ENCODE measurements at regions not wholly inside any gene's neighbourhood (a gene's known extent, or its start where the extent isn't known, plus 50 kb on each side); places are given as distances from the start of the nearest gene placed in this dataset.

DNA sequence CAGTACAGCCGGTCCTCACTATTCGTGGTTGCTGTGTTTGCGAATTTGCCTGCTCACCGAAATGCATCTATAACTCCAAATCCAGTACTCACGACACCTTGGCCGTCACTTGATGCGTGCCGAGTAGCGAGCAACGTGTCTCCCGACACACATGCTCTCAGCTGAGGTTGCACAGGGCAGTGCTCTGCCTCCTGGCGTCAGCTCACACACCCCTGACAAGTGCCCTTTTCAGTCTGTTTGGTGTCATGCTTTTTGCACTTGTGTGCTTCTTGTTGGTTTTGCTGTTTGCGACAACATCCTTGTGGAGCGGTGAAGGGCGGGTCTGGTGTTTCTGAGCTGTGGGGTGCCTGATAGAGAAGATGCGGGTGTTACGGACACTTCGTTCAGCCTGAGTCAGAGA lies 110.4 kb upstream of the RFLNA start:
- in situ Hi-C loops (cut with HindIII; ENCODE audit: low sequenced_read_pairs), result no loop called here

- in situ Hi-C loops (cut with HindIII; ENCODE audit: low sequenced_read_pairs), result no loop called here
Observed at GRCh38 chr12:124185971-124186686, 108.8 kb upstream of the RFLNA start.

DNA sequence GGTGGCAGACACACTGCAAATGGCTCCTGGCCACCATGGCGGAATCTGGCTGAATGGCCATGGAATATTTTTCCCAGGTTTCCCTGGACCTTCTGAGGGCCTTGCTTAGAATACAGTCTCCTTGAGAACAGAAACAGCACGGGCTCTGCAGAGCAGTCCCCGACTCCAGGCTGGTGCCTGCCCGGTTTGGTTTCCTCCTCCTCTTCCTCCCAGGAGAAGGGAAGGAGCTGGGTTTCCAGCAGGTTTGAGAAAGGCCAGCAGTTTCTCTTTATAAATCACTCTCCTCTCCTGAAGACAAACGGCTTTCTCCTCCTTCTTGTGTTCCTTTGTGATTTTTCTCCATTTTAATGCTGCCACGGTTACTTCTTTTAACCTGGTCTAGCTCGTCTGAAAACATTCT lies 106.8 kb upstream of the RFLNA start:
- in situ Hi-C loops (cut with HindIII; ENCODE audit: low sequenced_read_pairs), result no loop called here

- in situ Hi-C loops (cut with HindIII; ENCODE audit: low sequenced_read_pairs), result no loop called here
Observed at GRCh38 chr12:124188561-124189405, 106.1 kb upstream of the RFLNA start.

GRCh38 chr12:124190312-124191023 lies 104.4 kb upstream of the RFLNA start:
- in situ Hi-C loops (cut with HindIII; ENCODE audit: low sequenced_read_pairs), result no loop called here

DNA sequence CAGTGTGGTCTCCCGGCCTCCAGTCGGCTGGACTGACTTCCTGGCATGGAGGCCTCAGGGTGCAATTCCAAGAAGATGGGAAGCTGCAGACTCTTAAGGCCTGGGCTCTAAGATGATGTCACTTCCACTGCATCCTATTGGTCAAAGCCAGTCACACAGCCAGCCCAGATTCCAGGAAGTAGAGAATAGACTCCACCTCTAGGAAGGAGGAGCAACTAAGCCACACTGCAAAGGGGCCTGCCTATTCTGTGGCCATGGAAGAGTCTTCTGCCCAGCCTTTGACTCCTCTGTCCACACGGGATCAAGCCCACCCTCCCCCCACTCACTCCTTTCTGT lies 103.9 kb upstream of the RFLNA start:
- in situ Hi-C loops (cut with HindIII; ENCODE audit: low sequenced_read_pairs), result no loop called here

DNA sequence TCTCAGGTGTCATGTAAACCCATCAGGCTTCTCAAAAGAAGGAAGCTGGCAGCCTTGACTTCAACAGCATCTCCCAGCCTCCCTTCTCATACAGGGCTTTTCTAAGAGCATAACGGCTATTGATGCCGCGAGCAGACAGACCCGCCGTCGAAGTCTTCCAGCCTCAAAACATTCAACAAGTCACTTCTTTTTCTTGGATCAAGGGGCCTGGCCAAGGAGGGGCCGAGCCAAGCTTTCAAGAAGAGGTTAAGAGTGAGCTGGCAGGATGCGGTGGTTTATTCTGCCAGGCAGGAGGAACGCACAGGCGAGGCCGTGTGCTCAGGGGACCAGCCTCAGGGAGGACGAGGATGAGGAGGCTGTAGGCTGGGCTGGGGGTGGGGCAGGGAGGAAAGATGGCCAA lies 102.9 kb upstream of the RFLNA start:
- in situ Hi-C loops (cut with HindIII; ENCODE audit: low sequenced_read_pairs), result no loop called here

DNA sequence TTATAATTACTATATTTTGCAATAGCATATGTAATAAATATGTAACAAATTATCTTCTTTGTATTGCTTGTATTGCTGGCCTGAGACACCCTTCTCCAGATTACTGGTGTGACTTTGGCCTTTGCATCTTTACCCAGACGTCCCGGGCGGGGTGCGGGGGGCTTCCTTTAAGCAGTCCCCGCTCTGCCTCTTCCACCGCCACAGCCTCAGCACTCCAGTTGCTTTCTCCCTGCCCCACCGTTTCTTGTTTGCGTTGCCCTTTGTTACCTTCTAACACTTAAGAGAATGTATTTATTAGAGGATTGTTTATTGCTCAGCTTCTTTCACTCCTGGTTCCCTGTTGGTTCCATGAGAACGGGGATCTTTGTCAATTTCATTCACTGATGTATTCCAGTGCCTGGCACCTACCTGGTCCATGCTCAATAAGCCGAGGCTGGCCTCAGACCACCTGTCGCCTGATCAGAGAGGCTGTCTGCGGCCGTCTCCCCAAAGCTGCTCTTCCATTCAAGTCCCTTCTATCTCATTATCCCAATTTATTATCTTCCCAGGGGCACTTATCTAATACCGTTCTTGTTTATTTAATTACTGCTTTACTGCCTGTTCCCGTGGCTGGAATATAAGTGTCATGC lies 100.5 kb upstream of the RFLNA start:
- in situ Hi-C loops (cut with HindIII; ENCODE audit: low sequenced_read_pairs), result no loop called here

GRCh38 chr12:124194893-124195566 lies 99.9 kb upstream of the RFLNA start:
- in situ Hi-C loops (cut with HindIII; ENCODE audit: low sequenced_read_pairs), result no loop called here

DNA sequence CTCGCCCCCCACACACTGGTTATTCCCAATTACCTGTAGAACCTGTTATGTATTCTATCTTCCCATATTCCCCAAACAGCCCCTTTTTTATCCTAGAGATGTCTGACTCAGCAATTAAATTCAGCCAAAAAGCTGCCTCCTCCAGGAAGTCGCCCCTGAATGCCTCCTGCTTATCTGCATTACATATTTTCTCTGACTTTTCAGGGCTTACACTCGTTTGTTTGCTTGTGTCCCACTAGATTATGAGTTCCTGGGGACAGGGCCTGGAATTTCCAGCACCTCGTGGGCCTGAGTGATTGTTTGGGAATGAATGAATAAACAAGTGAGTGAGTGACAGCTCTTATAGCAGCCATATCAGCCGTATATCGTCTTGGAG lies 99.3 kb upstream of the RFLNA start:
- in situ Hi-C loops (cut with HindIII; ENCODE audit: low sequenced_read_pairs), result no loop called here

DNA sequence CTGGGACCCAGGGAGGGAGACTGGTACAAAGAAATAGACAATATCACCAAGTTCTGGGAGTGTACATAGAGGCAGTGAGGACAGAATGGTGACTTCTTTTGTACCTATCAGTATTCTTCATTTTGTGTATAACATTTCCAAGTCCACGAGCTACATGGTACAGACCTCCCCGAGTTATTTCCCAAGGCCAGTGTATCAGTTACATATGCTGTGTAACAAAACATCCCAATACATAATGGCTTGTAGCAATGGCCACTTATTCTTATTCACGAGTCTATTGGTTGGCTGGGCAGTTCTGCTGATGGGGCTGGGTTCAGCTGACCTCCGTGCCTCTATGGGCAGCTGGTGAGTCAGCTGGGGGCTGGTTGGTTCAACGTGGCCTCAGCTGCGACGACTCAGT lies 98.7 kb upstream of the RFLNA start:
- in situ Hi-C loops (cut with HindIII; ENCODE audit: low sequenced_read_pairs), result no loop called here

GRCh38 chr12:124201248-124201647 lies 93.6 kb upstream of the RFLNA start:
- in situ Hi-C loops (cut with HindIII; ENCODE audit: low sequenced_read_pairs), result no loop called here

DNA sequence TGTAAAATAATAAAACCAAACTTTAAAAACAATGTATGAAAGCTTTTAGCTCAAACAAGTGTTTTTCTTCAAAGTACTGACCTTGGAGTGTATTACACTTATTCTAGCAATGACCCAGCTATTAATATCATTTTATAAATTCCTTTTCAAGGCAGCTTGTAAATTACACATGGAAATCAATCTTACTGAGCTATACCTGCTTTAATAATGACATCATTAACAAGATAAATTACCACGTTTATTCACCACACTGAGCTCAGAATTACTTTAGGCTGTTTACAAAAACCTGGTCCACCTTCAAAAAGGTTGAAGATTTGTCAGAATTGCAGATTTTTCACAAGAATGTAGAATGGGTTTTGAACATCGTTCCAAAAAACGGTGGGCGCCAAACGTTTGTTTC lies 91.7 kb upstream of the RFLNA start:
- in situ Hi-C loops (cut with HindIII; ENCODE audit: low sequenced_read_pairs), result no loop called here

GRCh38 chr12:124205405-124205804 lies 89.5 kb upstream of the RFLNA start:
- in situ Hi-C loops (cut with HindIII; ENCODE audit: low sequenced_read_pairs), result no loop called here

DNA sequence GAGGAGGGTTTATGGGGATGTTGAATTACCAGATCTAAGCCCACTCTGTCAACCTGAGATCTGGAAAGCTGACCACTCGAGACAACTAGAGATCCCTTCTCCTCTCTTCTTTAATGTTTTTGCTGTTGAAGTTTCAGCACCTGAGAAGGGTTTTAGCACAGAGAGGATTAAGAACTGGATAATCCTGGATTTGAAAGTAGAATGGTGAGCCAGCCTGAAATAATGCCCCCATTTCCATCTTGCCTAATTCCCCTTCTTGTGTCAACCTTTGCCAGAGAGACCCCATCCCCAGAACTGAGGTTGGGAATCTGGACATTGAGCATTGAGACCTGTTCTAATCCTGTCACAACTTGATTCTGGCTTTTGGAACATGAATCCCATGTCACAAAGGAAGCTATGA lies 87.8 kb upstream of the RFLNA start:
- in situ Hi-C loops (cut with HindIII; ENCODE audit: low sequenced_read_pairs), result no loop called here

DNA sequence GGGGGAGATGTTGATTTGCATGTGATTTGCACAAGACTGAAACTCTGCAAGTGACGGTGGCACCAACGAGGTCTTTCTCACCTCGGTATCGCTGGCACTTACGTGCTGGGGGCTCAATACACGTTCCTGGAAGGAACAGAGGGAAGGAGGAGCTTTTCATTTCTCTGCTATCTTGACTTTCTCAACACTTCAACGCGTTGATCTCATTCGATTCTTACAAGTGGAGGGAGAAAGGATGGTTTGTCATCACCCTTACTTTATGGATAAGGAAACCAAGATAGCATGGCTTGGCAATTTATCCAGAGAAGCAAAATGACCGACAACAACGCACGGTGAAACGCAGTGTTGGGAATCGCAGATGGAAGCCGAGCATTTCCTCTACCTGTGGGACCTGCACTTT lies 87.3 kb upstream of the RFLNA start:
- in situ Hi-C loops (cut with HindIII; ENCODE audit: low sequenced_read_pairs), result no loop called here

DNA sequence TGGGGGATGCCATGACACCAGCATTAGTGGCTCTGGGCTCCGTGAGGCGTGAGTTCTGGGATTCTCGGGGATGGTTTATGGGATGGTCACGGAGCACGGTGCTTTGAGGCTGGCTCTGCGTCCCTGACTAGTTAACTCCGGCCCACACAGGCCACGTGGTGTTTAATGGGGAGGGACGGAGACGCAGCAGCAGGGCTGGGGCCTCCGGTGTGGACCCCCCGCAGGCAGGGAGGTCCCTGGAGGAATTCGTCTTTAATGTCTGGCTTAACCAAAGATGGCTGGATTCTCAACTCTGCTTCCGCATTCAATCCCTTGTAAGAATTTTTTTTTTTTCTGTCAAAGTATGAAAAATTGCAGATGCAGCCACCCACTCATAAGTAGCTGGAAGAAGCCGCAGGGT lies 86.4 kb upstream of the RFLNA start:
- in situ Hi-C loops (cut with HindIII; ENCODE audit: low sequenced_read_pairs), result no loop called here

DNA sequence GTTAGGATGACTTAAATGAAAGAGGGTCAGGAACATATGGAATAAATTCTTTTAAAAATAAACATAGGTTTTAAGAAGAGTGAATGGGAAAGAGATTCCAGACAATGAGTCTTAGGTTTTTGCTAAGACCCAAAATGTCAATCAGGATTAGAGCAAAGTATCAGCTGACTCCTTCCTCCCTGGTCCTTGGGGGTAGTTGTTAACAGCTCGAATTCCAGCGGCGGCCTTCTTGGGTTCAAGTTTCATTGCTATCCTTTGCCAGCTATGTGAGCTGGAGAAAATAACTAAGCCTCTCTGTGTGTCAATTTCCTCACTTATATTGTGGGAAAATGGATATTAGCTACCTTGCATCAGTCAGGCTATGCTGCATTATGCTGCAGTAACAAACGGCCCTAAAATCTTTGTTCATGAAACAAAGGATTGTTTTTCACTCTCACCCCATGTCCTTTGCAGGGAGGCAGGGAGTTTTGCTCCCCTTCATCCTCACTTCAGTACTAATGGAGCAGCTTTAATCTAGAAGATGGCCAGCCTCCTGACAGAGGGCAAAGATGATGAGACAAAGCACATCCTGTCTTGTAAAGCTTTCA lies 83.8 kb upstream of the RFLNA start:
- in situ Hi-C loops (cut with HindIII; ENCODE audit: low sequenced_read_pairs), result no loop called here

DNA sequence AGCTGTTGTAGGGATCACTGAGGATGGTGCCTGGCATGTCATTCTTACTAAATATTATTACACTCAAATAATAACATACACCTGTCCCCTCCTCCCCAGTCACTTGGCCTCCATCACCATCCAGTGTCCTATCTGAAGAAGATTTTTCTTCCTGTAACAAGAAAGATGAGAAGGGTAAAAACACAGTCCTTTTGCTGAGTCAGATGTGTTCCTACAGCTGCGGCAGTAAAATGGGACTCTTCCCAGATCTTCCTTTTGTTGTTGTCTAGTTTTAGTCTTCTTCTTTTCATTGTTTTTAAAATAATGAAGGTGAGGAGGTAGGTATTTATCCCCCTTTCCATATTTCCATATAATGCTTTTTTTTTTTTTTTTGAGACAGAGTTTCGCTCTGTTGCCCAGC lies 83.1 kb upstream of the RFLNA start:
- in situ Hi-C loops (cut with HindIII; ENCODE audit: low sequenced_read_pairs), result no loop called here

DNA sequence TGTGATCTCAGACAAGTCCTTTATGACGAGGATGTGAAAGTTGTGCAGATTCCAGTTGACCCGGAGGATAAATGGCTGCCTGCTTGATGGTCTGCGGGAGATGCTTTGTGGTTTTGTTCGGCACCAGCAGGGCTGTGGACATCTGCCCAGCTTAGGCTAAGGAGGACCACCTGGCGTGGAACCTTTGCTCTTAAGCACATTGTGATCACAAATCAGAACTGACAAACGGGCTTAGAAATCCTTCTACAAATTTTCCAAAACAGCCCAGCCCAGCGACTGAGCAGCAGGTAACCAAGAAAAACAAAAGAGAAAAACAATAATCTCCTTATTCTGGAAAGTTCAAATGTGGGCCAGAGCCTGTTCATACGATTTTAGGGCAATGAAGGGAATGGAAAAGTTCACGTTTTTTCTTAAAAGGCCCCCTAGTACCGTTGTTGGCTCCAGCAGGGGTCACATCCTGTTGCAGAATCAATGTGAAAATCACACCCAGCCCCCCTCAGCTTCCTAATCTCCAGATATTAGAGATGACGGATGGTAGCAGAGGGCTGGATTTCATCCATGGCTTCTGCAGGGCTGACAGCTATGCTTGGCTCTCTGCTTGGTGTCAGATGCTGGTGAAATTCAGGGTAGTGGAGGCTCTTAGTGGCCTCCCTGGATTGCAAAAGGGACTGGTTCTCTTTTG lies 81.1 kb upstream of the RFLNA start:
- in situ Hi-C loops (cut with HindIII; ENCODE audit: low sequenced_read_pairs), result no loop called here

All from endothelial cell of hepatic sinusoid (primary cell).